ENCODE measurements at regions not wholly inside any gene's neighbourhood (a gene's known extent, or its start where the extent isn't known, plus 50 kb on each side); places are given as distances from the start of the nearest gene placed in this dataset.

- DNase-seq (ENCODE audit: extremely low read depth, low read depth): no peak
- TF ChIP-seq CTCF (IDR thresholded peaks at IDR 0.05; ENCODE audit: low read depth, low read length): no peak
Observed at GRCh38 chr15:46617507-46617906, 982.7 kb downstream of the SQOR start.

GRCh38 chr15:46618984-46619383, 984.2 kb downstream of the SQOR start:
- no peak for TF ChIP-seq CTCF (IDR thresholded peaks at IDR 0.05; ENCODE audit: low read depth, low read length)

GRCh38 chr15:46620392-46621013, 985.7 kb downstream of the SQOR start:
- no peak for TF ChIP-seq CTCF (IDR thresholded peaks at IDR 0.05; ENCODE audit: low read depth, low read length)
- no peak for DNase-seq (ENCODE audit: extremely low read depth, low read depth)

More at GRCh38 chr15:46618984-46619383, 984.2 kb downstream of the SQOR start:
- DNase-seq (ENCODE audit: extremely low read depth, low read depth): no peak

GRCh38 chr15:46622851-46623250, 988.0 kb downstream of the SQOR start:
- no peak for DNase-seq (ENCODE audit: extremely low read depth, low read depth)
- no peak for TF ChIP-seq CTCF (IDR thresholded peaks at IDR 0.05; ENCODE audit: low read depth, low read length)

- TF ChIP-seq CTCF (IDR thresholded peaks at IDR 0.05; ENCODE audit: low read depth, low read length): no peak
- no peak for DNase-seq (ENCODE audit: extremely low read depth, low read depth)
Observed at GRCh38 chr15:46636206-46636605, 1001.4 kb downstream of the SQOR start.

GRCh38 chr15:46644501-46645481, 1010.0 kb downstream of the SQOR start:
- TF ChIP-seq CTCF (IDR thresholded peaks at IDR 0.05; ENCODE audit: low read depth, low read length): no peak
- no peak for DNase-seq (ENCODE audit: extremely low read depth, low read depth)

GRCh38 chr15:46646490-46646889, 1011.7 kb downstream of the SQOR start:
- DNase-seq (ENCODE audit: extremely low read depth, low read depth): no peak
- TF ChIP-seq CTCF (IDR thresholded peaks at IDR 0.05; ENCODE audit: low read depth, low read length): no peak

Data from AG09319 (cell line).